Neural cell (in vitro differentiated cells): ENCODE measurements at regions not wholly inside any gene's neighbourhood (a gene's known extent, or its start where the extent isn't known, plus 50 kb on each side); places are given as distances from the start of the nearest gene placed in this dataset.

Source experiments
- H2AFZ ChIP-seq: fragments of 200-600, 300-800 bp; sonication (generic), shearing (Covaris generic); 2 replicates; pipeline ENCODE4 v1.6.0; 2014; ENCODE audit warnings: low read depth, mild to moderate bottlenecking, antibody characterized with exemption, low read length, moderate library complexity
- H3F3A ChIP-seq: fragments of 200-600 bp; shearing (Covaris generic); 2 replicates; pipeline ENCODE4 v1.6.1; 2016; ENCODE audit warnings: mild to moderate bottlenecking, moderate library complexity, mixed read lengths, antibody characterized with exemption, low read length; ENCODE audit not compliant: insufficient read depth, poor library complexity, severe bottlenecking
- H3K27ac ChIP-seq: fragments of 200-600, 300-800 bp; sonication (generic), shearing (Covaris generic); 2 replicates; pipeline ENCODE4 v1.5.1; 2014; ENCODE audit warnings: mild to moderate bottlenecking, low read length, moderate library complexity
- H3K27me3 ChIP-seq: fragments of 300-800, 200-600 bp; sonication (generic), shearing (Covaris generic); 2 replicates; pipeline ENCODE4 v1.6.0; 2014; ENCODE audit warnings: mild to moderate bottlenecking, low read depth, low read length, moderate library complexity; ENCODE audit not compliant: insufficient read depth
- H3K36me3 ChIP-seq: fragments of 300-800, 200-600 bp; sonication (generic), shearing (Covaris generic); 2 replicates; pipeline ENCODE4 v1.5.1; 2014; ENCODE audit warnings: mild to moderate bottlenecking, antibody characterized with exemption, low read length, moderate library complexity; ENCODE audit not compliant: insufficient read depth
- H3K4me2 ChIP-seq: fragments of 300-800, 200-600 bp; sonication (generic), shearing (Covaris generic); 2 replicates; pipeline ENCODE4 v1.6.0; 2014; ENCODE audit warnings: mild to moderate bottlenecking, low read length
- H3K4me3 ChIP-seq: fragments of 300-800, 200-600 bp; sonication (generic), shearing (Covaris generic); 2 replicates; pipeline ENCODE4 v1.5.1; 2014; ENCODE audit warnings: mild to moderate bottlenecking, low read length, moderate library complexity
- H3K79me2 ChIP-seq: fragments of 200-600 bp; shearing (Covaris generic); replicated peaks from 2 replicates; pipeline ENCODE4 v1.6.0; 2014; ENCODE audit warnings: mild to moderate bottlenecking, low read length, moderate library complexity; ENCODE audit not compliant: insufficient read depth
- H3K9ac ChIP-seq: fragments of 300-800, 200-600 bp; sonication (generic), shearing (Covaris generic); 2 replicates; pipeline ENCODE4 v1.6.1; 2016; ENCODE audit warnings: mild to moderate bottlenecking, low read length, mixed read lengths
- H3K9me2 ChIP-seq: fragments of 200-600 bp; shearing (Covaris generic); 2 replicates; pipeline ENCODE4 v1.6.1; 2016; ENCODE audit warnings: mild to moderate bottlenecking, low read length, mixed read lengths; ENCODE audit not compliant: insufficient read depth
- H3K9me3 ChIP-seq: fragments of 200-600, 300-800 bp; sonication (generic), shearing (Covaris generic); 2 replicates; pipeline ENCODE4 v1.6.1; 2016; ENCODE audit warnings: mild to moderate bottlenecking, mixed run types, low read length, moderate library complexity, mixed read lengths
- H4K20me1 ChIP-seq: fragments of 200-600 bp; shearing (Covaris generic); 2 replicates; pipeline ENCODE4 v1.6.1; 2016; ENCODE audit warnings: mild to moderate bottlenecking, mixed run types; ENCODE audit not compliant: insufficient read depth
- CTCF ChIP-seq: fragments of 450-650 bp; IDR thresholded peaks from 2 replicates; pipeline ENCODE4 v1.5.1; 2014; ENCODE audit warnings: antibody characterized with exemption, mild to moderate bottlenecking, moderate library complexity; ENCODE audit not compliant: poor library complexity, severe bottlenecking
- EP300 ChIP-seq: fragments of 450-650 bp; conservative IDR thresholded peaks from 2 replicates; pipeline ENCODE4 v1.6.1; 2014; ENCODE audit warnings: antibody characterized with exemption, mild to moderate bottlenecking, moderate library complexity; ENCODE audit not compliant: poor library complexity, severe bottlenecking
- EZH2 ChIP-seq: fragments of 200-600, 300-800 bp; shearing (Covaris generic), sonication (generic); IDR thresholded peaks from 2 replicates; pipeline ENCODE4 v1.6.1; 2014; ENCODE audit warnings: antibody characterized with exemption, low read length, borderline replicate concordance, mild to moderate bottlenecking; ENCODE audit not compliant: insufficient read depth, poor library complexity, severe bottlenecking
- MXI1 ChIP-seq: fragments of 450-650 bp; conservative IDR thresholded peaks from 2 replicates; pipeline ENCODE4 v1.6.1; 2014; ENCODE audit warnings: antibody characterized with exemption, mild to moderate bottlenecking; ENCODE audit not compliant: poor library complexity, severe bottlenecking
- POLR2AphosphoS5 ChIP-seq: IDR thresholded peaks from 2 replicates; pipeline ENCODE4 v1.6.1; 2012
- RAD21 ChIP-seq: fragments of 450-650 bp; conservative IDR thresholded peaks from 2 replicates; pipeline ENCODE4 v1.6.1; 2014; ENCODE audit warnings: antibody characterized with exemption, mild to moderate bottlenecking, moderate library complexity
- SMC3 ChIP-seq: fragments of 450-650 bp; conservative IDR thresholded peaks from 2 replicates; pipeline ENCODE4 v1.6.1; 2014; ENCODE audit warnings: antibody characterized with exemption, mild to moderate bottlenecking, moderate library complexity; ENCODE audit not compliant: poor library complexity
- TAF1 ChIP-seq: IDR thresholded peaks from 2 replicates; pipeline ENCODE4 v1.6.1; 2012; ENCODE audit warnings: low read depth
- TF ChIP-seq, protein P1 (sequence below): IDR thresholded peaks from 2 replicates; pipeline ENCODE4 v1.6.1; 2012; ENCODE audit warnings: borderline replicate concordance

DNA sequence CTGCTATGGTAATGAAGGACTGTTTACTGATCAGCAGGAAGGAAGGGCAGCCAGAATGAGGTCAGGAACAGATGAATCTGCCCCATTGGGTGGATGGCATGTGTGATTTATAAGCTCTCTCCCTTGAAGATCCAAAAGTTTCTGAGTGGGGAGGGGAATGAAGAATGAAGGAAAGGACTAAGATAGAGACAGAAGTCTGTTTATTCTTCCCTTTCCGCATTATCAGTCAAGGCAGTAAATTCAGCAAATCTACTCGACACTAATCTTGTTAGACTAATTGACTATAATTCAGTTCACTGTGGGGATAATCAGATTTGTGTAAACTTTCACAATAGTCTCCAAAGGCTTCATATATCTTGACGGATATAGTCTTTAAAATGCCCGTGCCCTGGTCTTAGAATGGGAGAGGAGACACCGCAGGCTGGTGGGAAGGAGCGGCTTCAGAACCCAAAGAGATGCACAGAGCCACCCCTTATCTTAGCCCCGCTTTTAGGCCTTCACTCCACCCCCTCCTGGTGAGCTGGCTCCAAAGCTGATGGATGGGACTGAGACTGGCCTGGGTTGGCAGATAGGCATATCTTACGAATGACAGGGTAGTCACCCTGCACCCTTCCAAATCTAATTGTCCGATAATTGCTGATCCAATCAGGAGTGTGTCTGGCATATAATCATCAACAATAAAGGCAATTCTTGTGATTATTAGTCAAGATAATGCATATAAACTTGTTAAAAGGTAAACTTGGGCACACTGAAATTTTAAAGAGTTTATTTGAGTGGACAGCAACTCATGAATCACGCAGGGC is 76.0 kb upstream of the PPM1J start:
- Histone ChIP-seq H3K9me2 (no peaks in the 10 kb centered on the region), H3K79me2 (no peaks in the 10 kb centered on the region), H3K4me3 (no peak overlapping the region), H4K20me1 (no peaks in the 10 kb centered on the region), H3K4me2 (no peak overlapping the region), H2AFZ (no peak overlapping the region), H3K27me3 (no peaks in the 10 kb centered on the region), H3K27ac (no peak overlapping the region), H3K36me3 (no peaks in the 10 kb centered on the region), H3K9ac (no peak overlapping the region), H3K9me3 (no peaks in the 10 kb centered on the region), H3F3A (no peaks in the 10 kb centered on the region)
- TF ChIP-seq SMC3 (no peak), EP300 (no peak), EZH2 (no peak), POLR2AphosphoS5 (no peak), MXI1 (no peak)

- Histone ChIP-seq H3K27me3 (no peaks in the 10 kb centered on the region), H3K9me3 (no peaks in the 10 kb centered on the region), H3K27ac (no peak overlapping the region), H3K4me2 (no peak overlapping the region), H3K4me3 (no peak overlapping the region), H2AFZ (no peak overlapping the region), H3K79me2 (no peaks in the 10 kb centered on the region), H3K36me3 (no peaks in the 10 kb centered on the region), H4K20me1 (no peaks in the 10 kb centered on the region), H3F3A (no peaks in the 10 kb centered on the region), H3K9ac (no peak overlapping the region), H3K9me2 (no peaks in the 10 kb centered on the region)
- TF ChIP-seq, protein P1, sequence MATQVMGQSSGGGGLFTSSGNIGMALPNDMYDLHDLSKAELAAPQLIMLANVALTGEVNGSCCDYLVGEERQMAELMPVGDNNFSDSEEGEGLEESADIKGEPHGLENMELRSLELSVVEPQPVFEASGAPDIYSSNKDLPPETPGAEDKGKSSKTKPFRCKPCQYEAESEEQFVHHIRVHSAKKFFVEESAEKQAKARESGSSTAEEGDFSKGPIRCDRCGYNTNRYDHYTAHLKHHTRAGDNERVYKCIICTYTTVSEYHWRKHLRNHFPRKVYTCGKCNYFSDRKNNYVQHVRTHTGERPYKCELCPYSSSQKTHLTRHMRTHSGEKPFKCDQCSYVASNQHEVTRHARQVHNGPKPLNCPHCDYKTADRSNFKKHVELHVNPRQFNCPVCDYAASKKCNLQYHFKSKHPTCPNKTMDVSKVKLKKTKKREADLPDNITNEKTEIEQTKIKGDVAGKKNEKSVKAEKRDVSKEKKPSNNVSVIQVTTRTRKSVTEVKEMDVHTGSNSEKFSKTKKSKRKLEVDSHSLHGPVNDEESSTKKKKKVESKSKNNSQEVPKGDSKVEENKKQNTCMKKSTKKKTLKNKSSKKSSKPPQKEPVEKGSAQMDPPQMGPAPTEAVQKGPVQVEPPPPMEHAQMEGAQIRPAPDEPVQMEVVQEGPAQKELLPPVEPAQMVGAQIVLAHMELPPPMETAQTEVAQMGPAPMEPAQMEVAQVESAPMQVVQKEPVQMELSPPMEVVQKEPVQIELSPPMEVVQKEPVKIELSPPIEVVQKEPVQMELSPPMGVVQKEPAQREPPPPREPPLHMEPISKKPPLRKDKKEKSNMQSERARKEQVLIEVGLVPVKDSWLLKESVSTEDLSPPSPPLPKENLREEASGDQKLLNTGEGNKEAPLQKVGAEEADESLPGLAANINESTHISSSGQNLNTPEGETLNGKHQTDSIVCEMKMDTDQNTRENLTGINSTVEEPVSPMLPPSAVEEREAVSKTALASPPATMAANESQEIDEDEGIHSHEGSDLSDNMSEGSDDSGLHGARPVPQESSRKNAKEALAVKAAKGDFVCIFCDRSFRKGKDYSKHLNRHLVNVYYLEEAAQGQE = no peak
- no peak for TF ChIP-seq RAD21
- TF ChIP-seq TAF1 = no peak
- TF ChIP-seq EZH2 = no peak
- TF ChIP-seq CTCF = no peak
- TF ChIP-seq MXI1 = no peak
- TF ChIP-seq EP300 = no peak
- no peak for TF ChIP-seq POLR2AphosphoS5
- TF ChIP-seq SMC3 = no peak
Observed at GRCh38 chr1:112788561-112788960, 73.4 kb upstream of the PPM1J start.
